CD14-positive monocyte (primary cell): ENCODE measurements at regions not wholly inside any gene's neighbourhood (a gene's known extent, or its start where the extent isn't known, plus 50 kb on each side); places are given as distances from the start of the nearest gene placed in this dataset.

Experiments
- DNase-seq, 3 donors: peaks; one replicate each; pipeline ENCODE4 v3.0.0-alpha.2; 2011 to 2022
- H2AFZ ChIP-seq: 2 replicates; pipeline ENCODE4 v1.6.0; 2012; ENCODE audit warnings: mild to moderate bottlenecking, low read depth, low read length, inconsistent platforms; ENCODE audit not compliant: insufficient read depth, poor library complexity, severe bottlenecking
- H3K27ac ChIP-seq, 2 donors: 1 replicate in 1 of 2; 2 replicates in 1 of 2; pipeline ENCODE4 v1.5.1; 2012 to 2013; ENCODE audit warnings: low read length in 2 of 2, control low read depth in 1 of 2, inconsistent platforms in 1 of 2, low read depth in 1 of 2, mild to moderate bottlenecking in 1 of 2
- H3K27me3 ChIP-seq, 2 donors: one replicate each; pipeline versions ENCODE4 v1.6.0 to v1.6.1; 2011 to 2013; ENCODE audit warnings: low read length in 2 of 2; ENCODE audit not compliant: control insufficient read depth in 2 of 2, insufficient read depth in 2 of 2
- H3K36me3 ChIP-seq, 2 donors: replicated peaks in 1 of 2; 1 replicate in 1 of 2; 2 replicates in 1 of 2; pipeline versions ENCODE4 v1.5.1 to v1.6.1; 2012 to 2013; ENCODE audit warnings: low read length in 2 of 2, control low read depth in 1 of 2, inconsistent platforms in 1 of 2, mild to moderate bottlenecking in 1 of 2; ENCODE audit not compliant: insufficient read depth in 2 of 2, control insufficient read depth in 1 of 2
- H3K4me1 ChIP-seq, 2 donors: 1 replicate in 1 of 2; 2 replicates in 1 of 2; pipeline versions ENCODE4 v1.5.1 to v1.6.1; 2012 to 2013; ENCODE audit warnings: low read length in 2 of 2, control low read depth in 1 of 2, inconsistent platforms in 1 of 2, mild to moderate bottlenecking in 1 of 2, moderate library complexity in 1 of 2; ENCODE audit not compliant: insufficient read depth in 2 of 2, control insufficient read depth in 1 of 2
- H3K4me2 ChIP-seq: replicated peaks from 2 replicates; pipeline ENCODE3; 2012; ENCODE audit warnings: low read length, moderate library complexity, mild to moderate bottlenecking; ENCODE audit not compliant: poor library complexity, severe bottlenecking; ENCODE audit errors: extremely low read depth
- H3K4me3 ChIP-seq, 3 experiments: fragments of 200-600 bp in 1 of 3; sonication (generic) in 1 of 3; replicated peaks in 1 of 3; 1 replicate in 2 of 3; 2 replicates in 1 of 3; pipeline ENCODE4 v1.5.1; 2011 to 2013; ENCODE audit warnings: low read length in 3 of 3, mild to moderate bottlenecking in 3 of 3, control low read depth in 2 of 3, low read depth in 2 of 3, inconsistent platforms in 1 of 3, moderate library complexity in 1 of 3
- H3K79me2 ChIP-seq: 2 replicates; pipeline ENCODE4 v1.6.0; 2012; ENCODE audit warnings: mild to moderate bottlenecking, control low read depth, inconsistent platforms, low read length, moderate library complexity; ENCODE audit not compliant: insufficient read depth
- H3K9ac ChIP-seq: 2 replicates; pipeline ENCODE4 v1.6.0; 2017; ENCODE audit warnings: low read length, mild to moderate bottlenecking; ENCODE audit not compliant: insufficient read depth, poor library complexity, severe bottlenecking
- H3K9me3 ChIP-seq, 2 donors: replicated peaks in 1 of 2; 1 replicate in 1 of 2; 2 replicates in 1 of 2; pipeline versions ENCODE4 v1.5.1 to v1.6.1; 2012 to 2013; ENCODE audit warnings: low read length in 2 of 2, control low read depth in 1 of 2; ENCODE audit not compliant: control insufficient read depth in 1 of 2, insufficient read depth in 1 of 2
- H4K20me1 ChIP-seq: 2 replicates; pipeline ENCODE4 v1.6.0; 2012; ENCODE audit warnings: mild to moderate bottlenecking, low read length, control low read depth, moderate library complexity; ENCODE audit not compliant: insufficient read depth
- H3K27ac Mint-ChIP-seq, 7 donors: one replicate each; pipeline ENCODE4 v1.8.0; 2020; ENCODE audit warnings: mild to moderate bottlenecking in 7 of 7, mixed read lengths in 7 of 7, moderate library complexity in 6 of 7, inconsistent platforms in 2 of 7
- H3K27me3 Mint-ChIP-seq, 3 donors: one replicate each; pipeline ENCODE4 v1.8.0; 2021 to 2022; ENCODE audit warnings: low read depth in 3 of 3, mild to moderate bottlenecking in 3 of 3, mixed read lengths in 3 of 3, moderate library complexity in 3 of 3, inconsistent platforms in 1 of 3
- H3K36me3 Mint-ChIP-seq, 2 donors: one replicate each; pipeline ENCODE4 v1.8.0; 2020; ENCODE audit warnings: mixed read lengths in 2 of 2, inconsistent platforms in 1 of 2, mild to moderate bottlenecking in 1 of 2
- H3K4me1 Mint-ChIP-seq: one replicate; pipeline ENCODE4 v1.8.0; 2020; ENCODE audit warnings: mild to moderate bottlenecking, mixed read lengths
- H3K4me3 Mint-ChIP-seq, 2 donors: one replicate each; pipeline ENCODE4 v1.8.0; 2020; ENCODE audit warnings: mild to moderate bottlenecking in 2 of 2, mixed read lengths in 2 of 2, moderate library complexity in 1 of 2
- H3K9me3 Mint-ChIP-seq, 7 donors: one replicate each; pipeline ENCODE4 v1.8.0; 2020 to 2022; ENCODE audit warnings: mixed read lengths in 7 of 7, mild to moderate bottlenecking in 6 of 7, moderate library complexity in 6 of 7, inconsistent platforms in 2 of 7
- CTCF ChIP-seq: fragments of 200-600 bp; IDR thresholded peaks from one replicate; pipeline ENCODE4 v1.8.0; 2022; ENCODE audit warnings: antibody characterized with exemption, mild to moderate bottlenecking
- WGBS: methylation state at CpG from one replicate; pipeline ENCODE4 v1.1.5; 2013; ENCODE audit warnings: missing lambda C conversion rate; ENCODE audit not compliant: insufficient coverage; 5-methylcytosine and 5-hydroxymethylcytosine counted together
- intact Hi-C, 2 donors: fragments of 100-400 bp; cut with micrococcal nuclease; formaldehyde crosslinking; loops; one replicate each; pipeline versions ENCODE4 v1.15.0 to v1.15.1; 2023

- Mint-ChIP-seq H3K4me3 (no peak overlapping the region), H3K27ac (no peak overlapping the region), H3K4me1 (no peaks in the 10 kb centered on the region), H3K9me3 (peaks cover 0 to 2% (median 0%) of the 10 kb centered on the region in 7 donors), H3K27me3 (peaks cover 0 to 3% (median 1%) of the 10 kb centered on the region in 3 donors), H3K36me3 (no peaks in the 10 kb centered on the region)
- H3K4me2 ChIP-seq = no peak overlapping the region
- H3K9me3 ChIP-seq = no peaks in the 10 kb centered on the region
- H2AFZ ChIP-seq = no peak overlapping the region
- no peak overlapping the region for H3K9ac ChIP-seq
- H3K27ac ChIP-seq = no peak overlapping the region
- WGBS = 56% methylated on average over 7 of the region's 8 CpGs
- no peak for TF ChIP-seq CTCF
- DNase-seq = no peak
- no peaks in the 10 kb centered on the region for H3K27me3 ChIP-seq
- no peak overlapping the region for H3K4me3 ChIP-seq
- no peaks in the 10 kb centered on the region for H4K20me1 ChIP-seq
- intact Hi-C loops = no loop called here
- no peaks in the 10 kb centered on the region for H3K4me1 ChIP-seq
- no peaks in the 10 kb centered on the region for H3K79me2 ChIP-seq
- no peaks in the 10 kb centered on the region for H3K36me3 ChIP-seq
Observed at GRCh38 chr2:137888845-137889244, 75.4 kb upstream of the HNMT start.

DNA sequence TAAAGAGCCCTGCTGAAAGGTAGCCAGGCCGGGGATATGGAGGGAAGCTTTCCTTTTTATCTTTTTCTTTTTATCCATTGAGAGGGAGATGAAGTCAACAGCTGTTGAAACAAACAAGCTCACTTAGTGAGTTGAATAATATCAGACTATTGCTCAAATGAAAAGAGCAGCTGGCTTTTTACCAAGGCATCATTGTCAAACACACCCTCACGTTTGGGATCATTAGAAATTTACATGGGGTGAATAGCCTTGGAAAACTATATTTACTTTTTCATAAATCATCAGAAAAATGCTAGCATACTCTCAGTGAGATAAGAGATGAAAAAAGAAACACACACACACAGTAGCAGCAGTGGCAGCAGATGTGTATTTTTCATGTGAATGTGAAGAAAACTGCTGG, 71.5 kb upstream of the HNMT start:
- Mint-ChIP-seq H3K4me1 (no peaks in the 10 kb centered on the region), H3K9me3 (peaks cover 0 to 2% (median 0%) of the 10 kb centered on the region in 7 donors), H3K4me3 (no peak overlapping the region), H3K27ac (no peak overlapping the region), H3K36me3 (no peaks in the 10 kb centered on the region), H3K27me3 (peaks cover 1 to 3% (median 2%) of the 10 kb centered on the region in 3 donors)
- no peak for DNase-seq
- Histone ChIP-seq H4K20me1 (no peaks in the 10 kb centered on the region), H3K4me1 (no peaks in the 10 kb centered on the region), H3K9ac (no peak overlapping the region), H3K4me3 (no peak overlapping the region), H3K36me3 (no peaks in the 10 kb centered on the region), H3K9me3 (no peaks in the 10 kb centered on the region), H3K27ac (no peak overlapping the region), H3K79me2 (no peaks in the 10 kb centered on the region), H2AFZ (no peak overlapping the region), H3K27me3 (no peaks in the 10 kb centered on the region), H3K4me2 (no peak overlapping the region)
- intact Hi-C loops = no loop called here
- no CpG with 5 or more reads among the region's 2 CpGs for WGBS
- TF ChIP-seq CTCF = no peak
